Left hindlimb (tissue), 1 donor: ENCODE measurements at regions not wholly inside any gene's neighbourhood (a gene's known extent, or its start where the extent isn't known, plus 50 kb on each side); places are given as distances from the start of the nearest gene placed in this dataset.

ENCODE experiments used
- DNase-seq: peaks from one replicate; pipeline ENCODE4 v3.0.0-alpha.2; 2018

- DNase-seq = no peak
Measured at GRCh38 chr4:3704669-3705068, 61.5 kb upstream of the ADRA2C start.

- DNase-seq = no peak
Measured at GRCh38 chr4:3703677-3704521, 62.3 kb upstream of the ADRA2C start.

GRCh38 chr4:3703343-3703676, 62.9 kb upstream of the ADRA2C start:
- DNase-seq = no peak

GRCh38 chr4:3702561-3703221, 63.5 kb upstream of the ADRA2C start:
- no peak for DNase-seq

GRCh38 chr4:3701736-3702560, 64.2 kb upstream of the ADRA2C start:
- no peak for DNase-seq

GRCh38 chr4:3701271-3701734, 64.9 kb upstream of the ADRA2C start:
- DNase-seq = no peak

GRCh38 chr4:3700736-3701135, 65.4 kb upstream of the ADRA2C start:
- DNase-seq = no peak

- no peak for DNase-seq
Measured at GRCh38 chr4:3700223-3700622, 66.0 kb upstream of the ADRA2C start.

- no peak for DNase-seq
Measured at GRCh38 chr4:3699678-3700077, 66.5 kb upstream of the ADRA2C start.

- no peak for DNase-seq
Measured at GRCh38 chr4:3699261-3699660, 66.9 kb upstream of the ADRA2C start.

- no peak for DNase-seq
Measured at GRCh38 chr4:3697033-3697432, 69.2 kb upstream of the ADRA2C start.

GRCh38 chr4:3690551-3691152, 75.5 kb upstream of the ADRA2C start:
- DNase-seq = no peak

GRCh38 chr4:3689576-3690550, 76.3 kb upstream of the ADRA2C start:
- DNase-seq = no peak

- no peak for DNase-seq
Measured at GRCh38 chr4:3689006-3689405, 77.2 kb upstream of the ADRA2C start.

GRCh38 chr4:3688018-3688998, 77.9 kb upstream of the ADRA2C start:
- no peak for DNase-seq

GRCh38 chr4:3687538-3687937, 78.6 kb upstream of the ADRA2C start:
- DNase-seq = no peak

- no peak for DNase-seq
Measured at GRCh38 chr4:3686753-3687152, 79.4 kb upstream of the ADRA2C start.

GRCh38 chr4:3685081-3685645, 81.0 kb upstream of the ADRA2C start:
- DNase-seq = no peak

GRCh38 chr4:3684546-3684945, 81.6 kb upstream of the ADRA2C start:
- no peak for DNase-seq

- no peak for DNase-seq
Measured at GRCh38 chr4:3683744-3684421, 82.3 kb upstream of the ADRA2C start.
